Hypothalamus (tissue), 51 donors: ENCODE measurements at regions not wholly inside any gene's neighbourhood (a gene's known extent, or its start where the extent isn't known, plus 50 kb on each side); places are given as distances from the start of the nearest gene placed in this dataset.
"Not testable (repeated sequence)": the region's sequence is repeated elsewhere in the genome, so short reads cannot be mapped to it uniquely, and the experiment has no call there.

ENCODE experiments used
- DNase-seq, 51 donors: peaks; one replicate each; lab custom pipeline; 2025; lab: John Stamatoyannopoulos, UW

DNA sequence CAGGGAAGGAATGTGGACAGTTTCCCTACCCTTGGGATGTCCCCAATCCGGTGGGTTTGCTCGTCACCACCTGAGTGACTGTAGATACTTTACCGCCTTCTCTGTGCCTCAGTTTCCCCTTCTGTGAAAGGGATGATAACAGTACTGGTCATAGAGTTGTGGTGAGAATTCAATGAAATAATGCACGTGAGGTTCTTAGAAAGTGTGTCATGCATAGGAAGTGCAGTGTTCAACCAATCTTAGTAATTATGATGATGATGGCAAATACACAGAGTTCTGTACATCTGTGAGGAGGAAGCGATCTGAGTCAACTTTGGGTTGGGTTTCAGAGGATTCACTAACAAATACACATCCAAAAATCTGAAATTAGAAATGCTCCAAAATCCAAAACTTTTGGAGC, 114.6 kb upstream of the HS3ST2 start:
- DNase-seq = no peak

DNA sequence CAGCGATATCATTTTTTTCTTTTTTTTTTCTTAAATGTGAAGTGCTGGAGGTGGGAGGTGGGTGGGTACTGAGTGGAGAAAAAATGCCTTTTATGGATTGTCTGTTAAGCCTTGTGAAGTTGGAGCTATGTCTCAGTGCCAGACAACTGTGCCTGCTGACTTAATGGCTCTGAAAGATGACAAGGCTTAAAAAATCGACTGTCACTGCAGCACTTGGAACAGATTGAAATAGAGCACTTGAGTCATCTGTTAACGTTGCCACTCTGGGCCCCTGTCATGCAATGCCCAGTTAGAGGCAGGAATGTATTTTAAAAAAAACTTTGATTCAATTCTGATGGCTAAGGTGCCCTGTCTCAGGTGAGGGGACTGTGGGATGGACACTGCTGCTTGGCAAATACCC, 108.2 kb upstream of the HS3ST2 start:
- DNase-seq = peak in 1 of 51 donors; percentile 12

DNA sequence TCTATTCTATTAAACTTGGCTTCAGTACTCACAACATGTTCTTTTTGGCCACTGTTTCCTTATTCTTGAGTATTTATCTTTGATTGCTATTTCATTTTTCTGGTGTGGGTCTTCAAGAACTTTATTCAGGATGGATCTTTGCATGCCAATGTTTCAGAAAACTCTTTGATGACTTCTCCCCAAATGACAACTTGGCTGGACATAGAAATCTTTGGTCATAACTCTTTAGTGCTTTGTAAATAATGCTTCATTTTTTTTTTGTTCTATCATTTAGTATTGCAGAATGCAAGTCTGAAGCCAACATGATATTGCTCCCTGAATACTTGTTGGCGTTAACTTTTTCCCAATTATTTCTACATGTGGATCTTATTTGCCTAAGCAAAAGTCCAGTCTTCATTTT, 103.6 kb upstream of the HS3ST2 start:
- DNase-seq = no peak

DNA sequence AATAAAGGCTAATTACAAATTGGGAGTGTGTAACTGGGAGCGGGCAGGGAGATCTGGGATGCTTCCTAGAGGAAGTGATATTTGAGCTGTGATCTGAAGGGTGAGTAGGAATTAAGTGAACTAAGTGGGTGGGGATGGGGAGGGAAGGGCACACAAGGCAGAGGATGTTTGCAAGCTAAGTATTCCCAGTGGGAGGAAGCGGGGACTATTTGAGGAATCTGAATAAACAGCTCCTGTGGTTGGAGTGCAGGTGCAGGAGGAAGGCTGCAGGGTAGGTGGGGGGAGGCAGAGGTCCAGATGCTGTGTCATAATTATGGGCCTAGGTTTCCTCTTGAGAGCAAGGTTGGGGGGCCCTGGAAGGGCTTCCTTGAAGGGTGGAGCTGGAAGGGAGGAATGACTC, 102.1 kb upstream of the HS3ST2 start:
- DNase-seq = no peak

DNA sequence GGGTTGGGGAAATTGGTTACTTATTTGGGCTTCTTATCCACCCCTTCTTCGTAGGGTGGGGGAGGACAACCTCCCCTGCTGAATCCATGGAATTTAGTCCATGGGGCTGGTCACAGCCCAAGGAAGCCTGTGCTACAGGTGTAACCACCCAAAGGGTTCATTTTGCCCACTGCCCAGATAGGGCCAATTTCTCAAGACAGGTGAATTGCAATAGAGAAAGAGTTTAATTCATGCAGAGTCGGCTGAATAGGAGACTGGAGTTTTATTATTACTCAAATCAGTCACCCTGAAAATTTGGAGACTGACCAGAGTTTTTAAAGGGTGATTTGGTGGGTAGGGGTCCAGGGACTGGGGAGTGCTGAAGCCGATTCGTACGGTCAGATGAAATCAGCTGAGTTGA, 101.5 kb upstream of the HS3ST2 start:
- DNase-seq = no peak

DNA sequence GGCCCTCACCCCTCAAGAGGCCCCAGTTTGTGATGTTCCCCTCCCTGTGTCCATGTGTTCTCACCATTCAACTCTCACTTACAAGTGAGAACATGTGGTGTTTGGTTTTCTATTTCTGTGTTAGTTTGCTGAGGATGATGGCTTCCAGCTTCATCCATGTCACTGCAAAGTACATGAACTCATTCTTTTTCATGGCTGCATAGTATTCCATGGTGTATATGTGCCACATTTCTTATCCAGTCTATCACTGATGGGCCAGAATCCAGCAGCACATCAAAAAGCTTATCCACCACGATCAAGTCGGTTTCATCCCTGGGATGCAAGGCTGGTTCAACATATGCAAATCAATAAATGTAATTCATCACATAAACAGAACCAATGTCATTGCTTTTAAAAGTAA, 95.4 kb upstream of the HS3ST2 start:
- DNase-seq = not testable (repeated sequence)

DNA sequence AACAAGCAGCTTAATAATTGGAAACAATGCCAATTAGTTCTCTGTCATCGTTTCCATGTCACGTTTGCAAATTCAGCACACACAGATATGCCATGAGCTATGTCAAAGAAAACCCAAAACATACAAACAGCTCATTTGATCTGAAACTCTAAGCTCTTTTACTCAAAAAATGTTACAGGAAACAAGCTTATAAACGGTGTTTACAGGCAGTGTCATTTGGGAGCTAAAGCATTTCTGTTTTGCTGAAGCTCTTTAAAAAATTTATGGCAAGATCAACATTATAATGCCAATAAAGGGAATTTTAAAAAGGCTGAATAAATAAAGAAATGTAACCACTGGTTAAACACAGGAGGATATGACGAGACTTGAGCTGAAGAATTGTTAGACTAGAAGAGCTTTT, 94.0 kb upstream of the HS3ST2 start:
- DNase-seq = no peak

DNA sequence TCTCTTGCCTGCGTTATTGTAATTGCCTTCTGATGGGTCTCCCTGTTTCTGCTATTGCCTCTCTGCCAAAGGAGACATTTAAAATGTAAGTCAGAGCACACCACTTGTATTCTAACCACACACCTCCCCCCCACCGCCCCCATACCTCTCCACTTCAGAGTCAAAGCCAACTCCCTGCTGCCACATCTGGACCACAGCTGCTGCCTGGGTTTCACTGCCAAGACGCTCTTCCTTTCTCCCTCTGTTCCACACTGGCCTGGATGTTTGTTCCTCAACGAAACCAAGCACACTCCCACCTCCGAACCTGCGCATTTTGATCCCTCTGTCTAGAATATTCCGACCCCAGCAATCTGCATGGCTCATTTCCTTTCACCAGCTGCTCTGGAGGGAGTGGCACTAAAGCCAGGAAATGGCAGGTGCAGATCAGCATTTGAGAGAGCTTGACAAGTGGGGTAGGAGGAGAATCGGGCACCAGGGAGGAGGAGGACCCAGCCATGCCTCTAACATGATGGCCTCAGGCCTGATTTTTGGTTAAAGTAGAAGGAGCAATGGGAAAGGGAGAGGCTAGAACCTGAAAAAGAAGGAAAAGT, 92.4 kb upstream of the HS3ST2 start:
- DNase-seq = no peak

DNA sequence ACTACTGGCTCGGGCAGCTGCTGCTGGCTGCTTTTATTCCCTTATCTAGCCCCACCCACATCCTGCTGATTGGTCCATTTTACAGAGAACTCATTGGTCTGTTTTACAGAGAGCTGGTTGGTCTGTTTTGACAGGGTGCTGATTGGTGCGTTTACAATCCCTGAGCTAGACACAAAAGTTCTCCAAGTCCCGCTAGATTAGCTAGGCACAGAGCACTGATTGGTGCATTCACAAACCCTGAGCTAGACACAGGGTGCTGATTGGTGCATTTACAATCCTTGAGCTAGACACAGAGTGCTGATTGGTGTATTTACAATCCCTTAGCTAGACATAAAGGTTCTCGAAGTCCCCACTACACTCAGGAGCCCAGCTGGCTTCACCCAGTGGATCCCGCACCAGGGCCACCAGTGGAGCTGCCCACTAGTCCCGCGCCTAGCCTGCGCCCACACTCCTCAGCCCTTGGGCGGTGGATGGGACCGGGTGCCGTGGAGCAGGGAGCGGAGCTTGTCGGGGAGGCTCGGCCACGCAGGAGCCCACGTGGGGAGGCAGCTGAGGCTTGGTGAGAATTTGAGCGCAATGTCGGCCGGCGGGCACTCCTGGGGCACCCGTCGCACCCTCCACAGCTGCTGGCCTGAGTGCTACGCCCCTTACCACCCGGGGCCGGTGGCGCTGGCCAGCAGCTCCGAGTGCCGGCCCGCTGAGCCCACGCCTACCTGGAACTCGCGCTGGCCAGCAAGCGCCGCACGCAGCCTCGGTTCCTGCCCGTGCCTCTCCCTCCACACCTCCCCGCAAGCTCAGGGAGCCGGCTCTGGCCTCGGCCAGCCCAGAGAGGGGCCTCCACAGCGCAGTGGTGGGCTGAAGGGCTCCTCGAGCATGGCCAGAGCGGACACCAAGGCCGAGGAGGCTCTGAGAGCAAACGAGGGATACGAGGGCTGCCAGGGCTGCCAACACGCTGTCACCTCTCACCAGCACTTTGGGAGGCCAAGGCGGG, 91.1 kb upstream of the HS3ST2 start:
- DNase-seq = not testable (repeated sequence)

DNA sequence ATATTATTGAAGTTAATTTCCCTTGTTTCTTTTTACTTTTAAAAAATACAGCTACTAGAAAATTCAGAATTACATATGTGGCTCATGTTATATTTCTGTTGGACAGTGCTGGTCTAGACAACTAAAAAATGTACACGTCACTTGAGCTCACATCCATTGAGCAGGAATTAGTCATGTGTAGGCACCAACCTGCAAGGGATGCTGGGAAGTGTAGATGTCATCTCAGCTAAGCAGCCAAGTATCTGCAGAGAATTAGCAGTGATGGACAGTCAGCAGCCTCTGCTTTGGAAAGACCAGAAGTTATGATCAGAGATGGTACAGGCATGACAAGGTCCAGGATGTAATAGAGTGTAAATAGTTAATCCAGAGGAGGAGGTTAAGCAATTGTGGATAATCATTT, 87.1 kb upstream of the HS3ST2 start:
- no peak for DNase-seq

DNA sequence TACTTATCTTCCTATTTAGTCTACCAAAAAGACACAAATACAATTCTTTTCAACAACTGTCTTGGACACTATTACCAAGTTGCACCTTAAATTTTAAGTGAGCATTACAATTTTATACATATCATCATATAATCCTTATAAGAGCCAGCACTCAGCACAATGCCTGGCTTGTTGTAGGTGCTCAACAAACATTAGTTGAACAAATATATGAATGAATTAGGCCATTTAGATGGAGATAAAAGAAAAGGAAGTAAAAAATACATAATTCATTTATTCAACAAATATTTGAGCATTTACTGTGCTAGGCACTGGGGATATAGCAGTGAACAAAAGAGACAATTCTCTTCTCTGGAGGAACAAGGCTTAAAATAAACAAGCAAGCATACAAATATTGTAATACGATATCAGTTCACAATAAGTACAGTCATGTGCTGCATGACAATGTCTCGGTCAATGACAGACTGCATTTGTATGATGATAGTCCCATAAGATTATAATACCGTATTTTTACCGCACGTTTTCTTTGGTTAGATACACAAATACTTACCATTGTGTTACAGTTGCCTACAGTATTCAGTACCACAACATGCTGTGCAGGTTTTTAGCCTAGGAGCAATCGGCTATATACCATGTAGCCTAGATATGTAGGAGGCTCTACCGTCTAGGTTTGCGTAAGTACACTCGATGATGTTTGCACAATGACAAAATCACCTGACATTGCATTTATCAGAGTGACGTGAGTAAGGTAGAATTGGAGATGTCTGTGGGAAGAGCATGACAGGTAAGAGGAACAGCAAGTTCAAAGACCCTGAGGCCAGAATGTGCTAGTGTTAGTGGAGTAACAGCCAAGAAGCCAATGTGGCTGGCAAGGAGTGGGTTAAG, 86.4 kb upstream of the HS3ST2 start:
- no peak for DNase-seq

DNA sequence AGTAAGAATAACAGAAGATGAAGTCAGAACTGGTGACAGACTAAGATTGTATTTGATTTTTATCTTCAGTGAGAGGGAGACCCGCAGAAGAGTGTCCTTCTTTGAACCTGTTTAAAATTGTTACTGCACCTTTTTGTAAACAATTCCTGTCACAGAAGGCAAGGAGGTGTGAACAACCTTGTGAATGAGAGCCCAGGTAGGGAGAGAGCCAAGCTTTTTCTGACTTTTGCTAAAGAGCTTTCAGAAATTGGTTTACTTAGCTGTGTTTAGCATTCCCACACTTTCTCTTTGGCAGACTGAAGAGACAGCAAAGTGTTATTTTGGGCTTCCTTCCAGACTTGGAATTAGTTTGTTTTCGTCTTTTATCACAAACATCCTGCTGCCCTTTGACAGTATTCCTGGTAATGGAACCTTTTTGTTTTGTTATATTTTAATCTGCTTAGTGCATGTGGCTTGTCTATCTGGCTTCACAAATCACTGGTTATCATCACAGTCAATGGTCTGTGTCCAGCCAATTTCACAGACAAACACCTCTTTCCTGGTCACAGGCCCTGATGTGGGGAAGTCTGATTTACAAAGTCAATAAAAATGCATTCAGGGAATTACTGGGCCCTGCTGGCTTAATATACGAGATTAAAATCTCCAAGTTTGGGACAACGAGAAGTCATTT, 85.7 kb upstream of the HS3ST2 start:
- no peak for DNase-seq

DNA sequence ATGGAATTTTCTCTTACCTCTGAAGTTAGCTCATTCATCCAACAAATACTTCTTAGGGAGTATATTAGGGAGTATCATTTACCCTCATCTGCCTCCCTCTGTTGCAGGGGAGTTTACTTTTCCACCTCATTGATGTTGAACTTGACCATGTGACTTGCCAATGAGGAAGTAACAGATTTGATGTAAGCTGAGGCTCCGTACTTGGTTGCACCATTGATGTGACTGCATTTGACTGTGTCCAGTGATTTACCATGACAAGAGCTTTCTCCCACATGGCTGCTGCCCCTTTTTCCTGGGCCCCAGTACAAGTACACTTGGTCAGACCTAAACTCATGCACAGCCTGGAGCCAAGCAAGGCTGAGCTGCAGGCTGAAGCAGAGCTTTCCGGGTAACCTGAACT, 81.6 kb upstream of the HS3ST2 start:
- no peak for DNase-seq

DNA sequence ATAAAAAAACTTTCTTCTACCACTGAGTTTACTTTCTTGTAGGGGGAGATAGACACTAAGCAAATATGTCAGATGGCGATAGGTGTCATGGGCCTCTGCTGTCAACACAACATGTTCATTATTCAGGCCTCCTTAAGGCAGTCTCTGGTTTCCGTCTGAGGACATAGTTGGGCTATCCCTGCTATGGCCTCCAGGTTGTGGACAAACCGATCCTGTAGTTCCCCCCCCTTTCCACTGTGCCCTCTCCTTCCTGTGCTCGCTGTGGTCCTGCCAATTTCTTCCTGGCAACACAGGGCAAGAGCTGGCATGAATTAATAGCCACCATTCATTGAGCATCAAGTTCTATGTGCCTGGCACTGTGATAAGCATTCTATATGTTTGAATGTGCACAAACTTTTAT, 81.0 kb upstream of the HS3ST2 start:
- DNase-seq = no peak

DNA sequence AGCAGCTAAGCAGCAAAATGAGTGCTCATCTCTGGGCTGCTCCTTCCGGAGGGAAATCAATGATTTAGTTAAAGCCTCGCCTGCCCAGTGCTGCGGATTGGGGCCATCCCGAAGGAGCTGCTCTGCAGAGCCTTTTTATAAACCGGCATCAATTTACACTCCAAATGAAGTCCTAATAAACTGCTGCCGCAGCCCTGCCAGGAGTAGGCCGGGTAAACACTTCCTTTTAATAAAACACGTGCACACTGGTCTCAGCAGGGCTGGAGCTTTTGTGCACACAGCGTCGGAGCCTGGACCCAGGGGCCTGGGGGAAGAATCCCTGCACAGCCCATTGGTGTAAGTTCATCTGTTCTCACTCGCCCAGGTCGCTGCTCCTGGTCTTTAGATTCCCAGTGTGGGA, 79.6 kb upstream of the HS3ST2 start:
- DNase-seq = no peak

DNA sequence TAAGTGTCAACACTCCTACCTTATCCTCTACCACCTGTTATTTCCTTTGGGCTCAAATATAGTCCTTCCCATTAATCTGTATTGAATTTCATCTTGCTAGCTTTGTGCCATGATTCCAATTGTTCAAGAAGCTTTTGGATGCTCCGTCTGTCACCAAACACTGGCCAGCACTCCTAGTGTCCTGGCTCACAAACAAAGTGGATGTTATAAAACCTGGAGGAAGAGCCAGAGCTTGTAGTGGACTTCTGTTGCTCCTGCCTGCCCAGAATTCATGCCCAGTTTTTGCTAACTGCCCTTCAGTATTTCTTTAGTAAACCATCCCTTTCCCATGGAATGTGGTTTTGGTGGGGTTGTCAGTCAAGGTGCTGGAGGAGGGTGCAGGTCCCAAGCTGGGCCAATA, 77.2 kb upstream of the HS3ST2 start:
- no peak for DNase-seq

DNA sequence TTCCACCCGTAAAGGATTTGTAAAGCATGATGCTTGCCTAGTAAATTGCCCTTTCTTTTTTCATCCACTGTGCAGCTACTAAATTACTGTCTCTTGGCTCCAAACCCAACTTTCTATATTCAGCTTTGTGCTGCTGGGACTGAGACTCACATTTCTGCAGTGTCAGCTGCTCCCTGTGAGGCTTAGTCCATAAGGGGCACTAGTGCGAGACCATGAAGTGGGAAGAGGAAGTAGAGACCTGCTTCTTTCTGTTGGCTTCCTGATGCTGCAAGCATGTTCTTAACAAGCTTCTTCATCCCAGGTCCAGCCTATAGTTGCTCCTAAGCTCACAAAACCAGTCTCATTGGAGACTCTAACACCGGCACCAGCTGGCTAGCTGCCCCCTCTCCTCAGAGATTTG, 74.9 kb upstream of the HS3ST2 start:
- peak in 5 of 51 donors; percentile 1 to 19 (median 7) for DNase-seq

DNA sequence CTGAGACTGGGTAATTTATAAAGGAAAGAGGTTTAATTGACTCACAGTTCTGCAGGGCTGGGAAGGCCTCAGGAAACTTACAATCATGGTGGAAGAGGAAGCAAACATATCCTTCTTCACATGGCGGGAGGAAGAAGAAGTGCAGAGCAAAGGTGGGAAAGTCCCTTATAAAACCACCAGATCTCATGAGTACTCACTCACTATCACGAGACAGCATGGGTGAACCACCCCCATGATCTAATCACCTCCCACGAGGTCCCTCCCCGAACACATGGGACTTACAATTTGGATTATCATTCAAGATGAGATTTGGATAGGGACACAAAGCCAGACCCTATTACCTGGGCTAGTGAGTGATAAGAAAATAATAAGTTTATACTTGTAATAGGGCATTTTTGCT, 70.6 kb upstream of the HS3ST2 start:
- no peak for DNase-seq

DNA sequence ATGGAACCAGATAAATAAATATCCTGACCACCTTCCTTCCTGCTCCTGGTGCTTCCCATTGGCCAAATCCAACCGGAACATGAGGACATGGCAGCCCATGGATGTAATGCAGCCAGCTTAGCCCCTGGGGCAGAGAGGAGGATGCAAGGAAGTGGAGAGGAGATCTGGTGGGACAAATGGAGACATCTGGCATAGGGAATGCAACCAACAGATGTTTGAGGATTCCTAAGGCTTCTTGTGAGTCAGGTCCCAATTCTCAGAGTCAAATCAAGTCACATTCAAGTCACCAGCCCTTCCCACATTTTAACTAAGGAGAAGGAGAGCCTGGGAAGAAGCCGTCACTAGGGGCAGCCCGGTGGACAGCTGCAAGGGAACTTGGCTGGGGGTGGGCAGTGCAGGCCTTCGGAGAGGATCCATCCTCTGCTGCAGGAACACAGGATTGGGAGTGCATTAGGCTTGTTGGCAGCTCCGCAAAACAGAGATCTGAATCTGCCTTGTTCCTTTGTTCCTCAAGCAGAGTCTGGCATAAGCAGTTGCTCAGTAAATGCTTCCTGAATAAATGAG, 62.8 kb upstream of the HS3ST2 start:
- no peak for DNase-seq

DNA sequence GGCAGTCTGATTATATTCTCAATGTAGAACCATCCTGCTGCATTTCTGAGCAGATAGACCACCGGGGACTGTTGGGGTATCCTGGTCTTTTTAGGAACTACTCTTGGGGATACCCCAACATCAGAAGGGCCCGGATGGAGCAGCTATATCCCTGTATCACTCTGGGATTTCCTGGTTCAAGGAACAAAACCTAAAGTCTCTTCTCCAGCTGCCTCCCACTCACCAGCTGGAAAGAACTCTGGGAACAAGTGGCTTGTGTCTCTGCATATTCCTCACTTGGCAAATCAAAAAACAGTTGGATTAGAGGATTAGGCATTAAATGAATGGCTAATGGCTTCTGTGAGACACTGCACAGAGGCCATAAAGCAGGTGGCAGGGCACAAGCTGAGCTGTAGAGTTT, 62.3 kb upstream of the HS3ST2 start:
- DNase-seq = no peak
